Fibroblast of lung (primary cell): ENCODE measurements at regions not wholly inside any gene's neighbourhood (a gene's known extent, or its start where the extent isn't known, plus 50 kb on each side); places are given as distances from the start of the nearest gene placed in this dataset.

Source experiments
- CTCF ChIP-seq, 2 donors: IDR thresholded peaks in 1 of 2; conservative IDR thresholded peaks in 1 of 2; 1 replicate in 1 of 2; 2 replicates in 1 of 2; pipeline ENCODE4 v1.5.1; 2011 to 2012; ENCODE audit warnings: low read length in 2 of 2, control low read depth in 1 of 2, inconsistent platforms in 1 of 2, low read depth in 1 of 2, mild to moderate bottlenecking in 1 of 2
- EZH2 ChIP-seq: IDR thresholded peaks from 2 replicates; pipeline ENCODE4 v1.5.1; 2012; ENCODE audit warnings: low read length, control low read depth, mild to moderate bottlenecking; ENCODE audit errors: missing control alignments

- TF ChIP-seq EZH2 (no peak), CTCF (conservative IDR thresholded peaks at IDR 0.05 in 1 of 2, IDR thresholded peaks at IDR 0.05 in 1 of 2; ENCODE audit: low read depth in 1 of 2, low read length in 2 of 2) (no peak)
These were observed 158.0 kb upstream of the FREM1 start for GRCh38 chr9:15068261-15068660.
